WTC11 (cell line): ENCODE measurements at regions not wholly inside any gene's neighbourhood (a gene's known extent, or its start where the extent isn't known, plus 50 kb on each side); places are given as distances from the start of the nearest gene placed in this dataset.

Experiments used
- ATAC-seq: fragments of 200-7000 bp; cut with Tn5 transposase; 2 replicates; pipeline ENCODE4 v1.10.0; 2021; ENCODE audit warnings: mild to moderate bottlenecking, moderate library complexity
- CTCF ChIA-PET: fragments of 300-600 bp; sonication (Branson Sonifier 250); formaldehyde crosslinking; loops from one replicate; lab custom pipeline; 2021; ENCODE audit warnings: antibody characterized with exemption; lab: Charles Lee
- POLR2A ChIA-PET: fragments of 350-600 bp; sonication (Branson Sonifier 250); formaldehyde crosslinking; loops from one replicate; lab custom pipeline; 2021; ENCODE audit warnings: antibody characterized with exemption; lab: Charles Lee
- DNase-seq: peaks from one replicate; pipeline ENCODE4 v3.0.0; 2021; ENCODE audit warnings: low spot score
- H3K27ac Mint-ChIP-seq: 2 replicates; pipeline ENCODE4 v1.8.0; 2021; ENCODE audit warnings: mixed read lengths
- H3K27me3 Mint-ChIP-seq: 2 replicates; pipeline ENCODE4 v1.8.0; 2021; ENCODE audit warnings: low read depth, mild to moderate bottlenecking, moderate library complexity, mixed read lengths
- H3K36me3 Mint-ChIP-seq: 2 replicates; pipeline ENCODE4 v1.8.0; 2021; ENCODE audit warnings: mixed read lengths
- H3K4me1 Mint-ChIP-seq: 2 replicates; pipeline ENCODE4 v1.8.0; 2022; ENCODE audit warnings: mixed read lengths
- H3K4me3 Mint-ChIP-seq: 2 replicates; pipeline ENCODE4 v1.8.0; 2021; ENCODE audit warnings: mild to moderate bottlenecking, moderate library complexity, mixed read lengths
- H3K9me3 Mint-ChIP-seq: 2 replicates; pipeline ENCODE4 v1.8.0; 2021; ENCODE audit warnings: mixed read lengths
- ATF2 ChIP-seq: sonication (generic); formaldehyde crosslinking; IDR thresholded peaks from 2 replicates; pipeline ENCODE4 v1.8.1; 2022; ENCODE audit warnings: low read depth, missing genetic modification reagents, borderline replicate concordance
- E2F4 ChIP-seq: sonication (generic); formaldehyde crosslinking; IDR thresholded peaks from 2 replicates; pipeline ENCODE4 v1.8.1; 2022; ENCODE audit warnings: low read depth, mild to moderate bottlenecking, moderate library complexity, missing genetic modification reagents, borderline replicate concordance
- EMX1 ChIP-seq: fragments of 250-450 bp; sonication (Bioruptor Pico); IDR thresholded peaks from 2 replicates; pipeline ENCODE4 v1.8.0; 2021; ENCODE audit warnings: mild to moderate bottlenecking
- ESRRA ChIP-seq: sonication (generic); formaldehyde crosslinking; IDR thresholded peaks from 2 replicates; pipeline ENCODE4 v1.8.1; 2022; ENCODE audit warnings: mild to moderate bottlenecking, missing genetic modification reagents, borderline replicate concordance
- FOXP1 ChIP-seq: sonication (generic); formaldehyde crosslinking; IDR thresholded peaks from 2 replicates; pipeline ENCODE4 v1.8.0; 2022; ENCODE audit warnings: missing genetic modification reagents, mild to moderate bottlenecking, moderate library complexity, borderline replicate concordance
- GTF2I ChIP-seq: fragments of 250-450 bp; sonication (Bioruptor Pico); conservative IDR thresholded peaks from 2 replicates; pipeline ENCODE4 v1.4.0; 2021; ENCODE audit warnings: mild to moderate bottlenecking
- HMGA2 ChIP-seq: fragments of 250-450 bp; sonication (Bioruptor Pico); IDR thresholded peaks from 2 replicates; pipeline ENCODE4 v1.4.0; 2021; ENCODE audit warnings: mild to moderate bottlenecking, moderate library complexity
- IRF2 ChIP-seq: sonication (generic); formaldehyde crosslinking; IDR thresholded peaks from 2 replicates; pipeline ENCODE4 v1.8.0; 2022; ENCODE audit warnings: low read depth, missing genetic modification reagents, borderline replicate concordance
- JUN ChIP-seq: sonication (generic); formaldehyde crosslinking; IDR thresholded peaks from 2 replicates; pipeline ENCODE4 v1.8.0; 2023; ENCODE audit warnings: mild to moderate bottlenecking, missing genetic modification reagents
- MAX ChIP-seq: sonication (generic); formaldehyde crosslinking; IDR thresholded peaks from 2 replicates; pipeline ENCODE4 v1.8.0; 2022; ENCODE audit warnings: mild to moderate bottlenecking, missing genetic modification reagents
- MLX ChIP-seq: sonication (generic); formaldehyde crosslinking; IDR thresholded peaks from 2 replicates; pipeline ENCODE4 v1.8.1; 2023; ENCODE audit warnings: mild to moderate bottlenecking, missing genetic modification reagents, moderate library complexity
- MXD4 ChIP-seq: fragments of 250-450 bp; sonication (Bioruptor Pico); IDR thresholded peaks from 2 replicates; pipeline ENCODE4 v1.8.0; 2021; ENCODE audit warnings: mild to moderate bottlenecking, moderate library complexity, borderline replicate concordance
- NFATC4 ChIP-seq: fragments of 250-450 bp; sonication (Bioruptor Pico); IDR thresholded peaks from 2 replicates; pipeline ENCODE4 v1.9.0; 2021; ENCODE audit warnings: mild to moderate bottlenecking
- NFE2L1 ChIP-seq: sonication (generic); formaldehyde crosslinking; IDR thresholded peaks from 2 replicates; pipeline ENCODE4 v1.8.1; 2023; ENCODE audit warnings: missing genetic modification reagents
- NR1H2 ChIP-seq: sonication (generic); formaldehyde crosslinking; IDR thresholded peaks from 2 replicates; pipeline ENCODE4 v1.9.0; 2021; ENCODE audit warnings: mild to moderate bottlenecking, moderate library complexity, missing genetic modification reagents
- NR3C1 ChIP-seq: sonication (generic); formaldehyde crosslinking; conservative IDR thresholded peaks from 2 replicates; pipeline ENCODE4 v1.8.1; 2023; ENCODE audit warnings: low read depth, mild to moderate bottlenecking, missing genetic modification reagents
- OVOL2 ChIP-seq: fragments of 250-450 bp; sonication (Bioruptor Pico); IDR thresholded peaks from 2 replicates; pipeline ENCODE4 v1.9.0; 2021; ENCODE audit warnings: mild to moderate bottlenecking, borderline replicate concordance
- PRRX2 ChIP-seq: fragments of 250-450 bp; sonication (Bioruptor Pico); IDR thresholded peaks from 2 replicates; pipeline ENCODE4 v1.8.0; 2021; ENCODE audit warnings: mild to moderate bottlenecking
- SMAD3 ChIP-seq: sonication (generic); formaldehyde crosslinking; IDR thresholded peaks from 2 replicates; pipeline ENCODE4 v1.8.0; 2022; ENCODE audit warnings: missing genetic modification reagents, mild to moderate bottlenecking, borderline replicate concordance
- SMAD4 ChIP-seq: sonication (generic); formaldehyde crosslinking; IDR thresholded peaks from 2 replicates; pipeline ENCODE4 v1.8.0; 2022; ENCODE audit warnings: mild to moderate bottlenecking, missing genetic modification reagents
- TCF7 ChIP-seq: sonication (generic); formaldehyde crosslinking; IDR thresholded peaks from 2 replicates; pipeline ENCODE4 v1.8.0; 2022; ENCODE audit warnings: mild to moderate bottlenecking, low read depth, missing genetic modification reagents, moderate library complexity
- TP53 ChIP-seq: sonication (generic); formaldehyde crosslinking; IDR thresholded peaks from 2 replicates; pipeline ENCODE4 v1.8.1; 2023; ENCODE audit warnings: mild to moderate bottlenecking, missing genetic modification reagents
- ZBTB21 ChIP-seq: sonication (generic); formaldehyde crosslinking; IDR thresholded peaks from 2 replicates; pipeline ENCODE4 v1.8.1; 2023; ENCODE audit warnings: mild to moderate bottlenecking, missing genetic modification reagents, borderline replicate concordance
- ZNF263 ChIP-seq: sonication (generic); formaldehyde crosslinking; IDR thresholded peaks from 2 replicates; pipeline ENCODE4 v1.8.1; 2022; ENCODE audit warnings: low read depth, mild to moderate bottlenecking, moderate library complexity, missing genetic modification reagents
- ZNF281 ChIP-seq: sonication (generic); formaldehyde crosslinking; IDR thresholded peaks from 2 replicates; pipeline ENCODE4 v1.8.0; 2023; ENCODE audit warnings: mild to moderate bottlenecking, missing genetic modification reagents
- ZNF317 ChIP-seq: sonication (generic); formaldehyde crosslinking; IDR thresholded peaks from 2 replicates; pipeline ENCODE4 v1.8.1; 2023; ENCODE audit warnings: low read depth, mild to moderate bottlenecking, moderate library complexity, missing genetic modification reagents, borderline replicate concordance
- ZNF396 ChIP-seq: fragments of 250-450 bp; sonication (Bioruptor Pico); IDR thresholded peaks from 2 replicates; pipeline ENCODE4 v1.8.0; 2021; ENCODE audit warnings: mild to moderate bottlenecking, moderate library complexity, borderline replicate concordance
- ZNF416 ChIP-seq: fragments of 250-450 bp; sonication (Bioruptor Pico); IDR thresholded peaks from 2 replicates; pipeline ENCODE4 v1.9.0; 2021; ENCODE audit warnings: mild to moderate bottlenecking, inconsistent platforms
- ZNF671 ChIP-seq: fragments of 250-450 bp; sonication (Bioruptor Pico); IDR thresholded peaks from 2 replicates; pipeline ENCODE4 v1.8.0; 2021; ENCODE audit warnings: mild to moderate bottlenecking

- no peaks in the 10 kb centered on the region for H3K9me3 Mint-ChIP-seq
- no peak overlapping the region for H3K27ac Mint-ChIP-seq
- TF ChIP-seq OVOL2, result no peak
- TF ChIP-seq EMX1 (CRISPR knock-in tag), result no peak
- TF ChIP-seq ZNF263 (CRISPR knock-in tag), result no peak
- TF ChIP-seq NR1H2 (CRISPR knock-in tag), result no peak
- TF ChIP-seq SMAD3 (CRISPR knock-in tag), result no peak
- TF ChIP-seq MLX (CRISPR knock-in tag), result no peak
- no peak for TF ChIP-seq ZNF396
- TF ChIP-seq MXD4 (CRISPR knock-in tag), result no peak
- TF ChIP-seq TP53 (CRISPR knock-in tag), result no peak
- no peak for TF ChIP-seq SMAD4 (CRISPR knock-in tag)
- TF ChIP-seq ZNF317 (CRISPR knock-in tag), result no peak
- TF ChIP-seq, all 79 proteins: peak for 0
- DNase-seq (no peak), ATAC-seq (no peak)
- Mint-ChIP-seq H3K4me3 (no peak overlapping the region), H3K4me1 (0 out of 2 replicates have a peak, but pooled peaks cover 4% of the 10 kb centered on the region), H3K36me3 (no peaks in the 10 kb centered on the region), H3K27me3 (no peaks in the 10 kb centered on the region)
- POLR2A ChIA-PET, result no interaction called here
- CTCF ChIA-PET, result interaction anchor here (0.8 to 1.8 kb wide), 2 partner anchors 21 to 648 kb away, joined by 3 to 5 read pairs; no protein-coding TSS in a partner anchor
Measured at GRCh38 chr3:103389356-103389755, 954.5 kb downstream of the ZPLD1 start.

- no peak overlapping the region for H3K27ac Mint-ChIP-seq
- CTCF ChIA-PET, result no interaction called here
- H3K36me3 Mint-ChIP-seq, result no peaks in the 10 kb centered on the region
- no peaks in the 10 kb centered on the region for H3K27me3 Mint-ChIP-seq
- no peaks in the 10 kb centered on the region for H3K9me3 Mint-ChIP-seq
- DNase-seq (no peak), ATAC-seq (no peak)
- no peak for TF ChIP-seq JUN (CRISPR knock-in tag)
- TF ChIP-seq SMAD3 (CRISPR knock-in tag), result no peak
- TF ChIP-seq ZNF671 (CRISPR knock-in tag), result no peak
- no peak for TF ChIP-seq E2F4
- no peak for TF ChIP-seq ATF2 (CRISPR knock-in tag)
- no peak for TF ChIP-seq ESRRA (CRISPR knock-in tag)
- TF ChIP-seq MAX (CRISPR knock-in tag), result no peak
- TF ChIP-seq HMGA2 (CRISPR knock-in tag), result peak; percentile 89
- no peak overlapping the region for H3K4me3 Mint-ChIP-seq
- POLR2A ChIA-PET, result no interaction called here
- H3K4me1 Mint-ChIP-seq, result no peaks in the 10 kb centered on the region
Measured at GRCh38 chr3:103393395-103394186, 958.8 kb downstream of the ZPLD1 start.

GRCh38 chr3:103403191-103403590 is 968.4 kb downstream of the ZPLD1 start:
- no peaks in the 10 kb centered on the region for H3K27me3 Mint-ChIP-seq
- ATAC-seq, result peak; percentile 47; the same call in 1 of the 2 replicates
- POLR2A ChIA-PET, result no interaction called here
- H3K27ac Mint-ChIP-seq, result no peak overlapping the region
- no peak overlapping the region for H3K4me3 Mint-ChIP-seq
- no peak for TF ChIP-seq FOXP1
- no peak for TF ChIP-seq ZNF416 (CRISPR knock-in tag)
- no peak for TF ChIP-seq PRRX2 (CRISPR knock-in tag)
- no peak for TF ChIP-seq TCF7 (CRISPR knock-in tag)
- TF ChIP-seq IRF2 (CRISPR knock-in tag), result no peak
- no peak for TF ChIP-seq NR3C1
- no peak for TF ChIP-seq ZNF281 (CRISPR knock-in tag)
- no peak for TF ChIP-seq ZBTB21 (CRISPR knock-in tag)
- no peak for TF ChIP-seq NFATC4 (CRISPR knock-in tag)
- no peak for TF ChIP-seq NFE2L1
- no peak for TF ChIP-seq GTF2I (CRISPR knock-in tag)
- 0 out of 2 replicates have a peak, but pooled peaks cover 4% of the 10 kb centered on the region for H3K36me3 Mint-ChIP-seq
- DNase-seq, result no peak
- H3K4me1 Mint-ChIP-seq, result peaks cover 11% of the 10 kb centered on the region
- peaks cover 8% of the 10 kb centered on the region for H3K9me3 Mint-ChIP-seq
- CTCF ChIA-PET, result no interaction called here
